K562 (cell line): ENCODE measurements at regions not wholly inside any gene's neighbourhood (a gene's known extent, or its start where the extent isn't known, plus 50 kb on each side); places are given as distances from the start of the nearest gene placed in this dataset.

ENCODE experiments used
- AFF1 ChIP-seq, 2 experiments: fragments of 450-650 bp; IDR thresholded peaks; 2 replicates each; pipeline ENCODE4 v1.6.1; 2018; ENCODE audit warnings: mild to moderate bottlenecking in 2 of 2, low read depth in 1 of 2; ENCODE audit not compliant: partially characterized antibody in 2 of 2
- ARID4B ChIP-seq: sonication (generic); formaldehyde crosslinking; IDR thresholded peaks from 2 replicates; pipeline ENCODE4 v1.8.0; 2022; ENCODE audit warnings: mild to moderate bottlenecking, missing genetic modification reagents
- ATF7 ChIP-seq: fragments of 450-650 bp; IDR thresholded peaks from 2 replicates; pipeline ENCODE4 v1.7.1; 2014; ENCODE audit warnings: mild to moderate bottlenecking, moderate library complexity
- BCLAF1 ChIP-seq, 2 experiments: fragments of 450-650 bp in 1 of 2; IDR thresholded peaks; 2 replicates each; pipeline ENCODE4 v1.6.1; 2011 to 2017; ENCODE audit warnings: low read depth in 2 of 2, antibody characterized with exemption in 1 of 2, borderline replicate concordance in 1 of 2, low read length in 1 of 2, mild to moderate bottlenecking in 1 of 2, mixed read lengths in 1 of 2; ENCODE audit not compliant: control insufficient read depth in 1 of 2
- BDP1 ChIP-seq: IDR thresholded peaks from 3 replicates; pipeline ENCODE4 v1.6.1; 2011; ENCODE audit not compliant: insufficient read length, insufficient read depth
- ETV6 ChIP-seq, 3 experiments: fragments of 150-350 bp in 1 of 3; sonication (generic) in 1 of 3; formaldehyde crosslinking in 1 of 3; IDR thresholded peaks; 2 replicates each; pipeline versions ENCODE4 v1.6.1 to v1.8.0; 2014 to 2022; ENCODE audit warnings: borderline replicate concordance in 2 of 3, low read depth in 2 of 3, antibody characterized with exemption in 1 of 3, low read length in 1 of 3, mild to moderate bottlenecking in 1 of 3, missing genetic modification reagents in 1 of 3
- HEY1 ChIP-seq: fragments of 250-450 bp; sonication (Bioruptor Pico); IDR thresholded peaks from 2 replicates; pipeline ENCODE4 v1.5.0; 2020; ENCODE audit warnings: mild to moderate bottlenecking, moderate library complexity, borderline replicate concordance
- HMG20A ChIP-seq: fragments of 450-650 bp; formaldehyde crosslinking; conservative IDR thresholded peaks from 2 replicates; pipeline ENCODE4 v1.4.0; 2020; ENCODE audit warnings: mild to moderate bottlenecking, mixed read lengths
- ILF3 ChIP-seq: fragments of 450-650 bp; IDR thresholded peaks from 2 replicates; pipeline ENCODE4 v1.6.1; 2018; ENCODE audit warnings: antibody characterized with exemption, mild to moderate bottlenecking, moderate library complexity, borderline replicate concordance
- KDM4B ChIP-seq, 2 experiments: fragments of 450-650 bp in 1 of 2; sonication (generic) in 1 of 2; IDR thresholded peaks; 2 replicates each; pipeline ENCODE4 v1.6.1; 2016 to 2017; ENCODE audit warnings: borderline replicate concordance in 2 of 2, antibody characterized with exemption in 1 of 2, low read depth in 1 of 2, mild to moderate bottlenecking in 1 of 2
- MAFK ChIP-seq: IDR thresholded peaks from 2 replicates; pipeline ENCODE4 v1.6.1; 2011; ENCODE audit warnings: low read length, improper control_type of control experiment
- MTF1 ChIP-seq: fragments of 250-450 bp; sonication (Bioruptor Pico); IDR thresholded peaks from 2 replicates; pipeline ENCODE4 v1.9.0; 2021; ENCODE audit warnings: moderate library complexity, mild to moderate bottlenecking, inconsistent platforms, borderline replicate concordance
- NRF1 ChIP-seq, 2 experiments: fragments of 450-650 bp; IDR thresholded peaks in 1 of 2; conservative IDR thresholded peaks in 1 of 2; 2 replicates each; pipeline ENCODE4 v1.6.1; 2014; ENCODE audit warnings: mild to moderate bottlenecking in 2 of 2
- PHB ChIP-seq: fragments of 250-450 bp; sonication (Bioruptor Pico); IDR thresholded peaks from 2 replicates; pipeline ENCODE4 v1.5.0; 2021
- SETDB1 ChIP-seq: IDR thresholded peaks from one replicate; pipeline ENCODE4 v1.6.1; 2012; ENCODE audit warnings: low read length, control low read depth, inconsistent platforms
- TRIM28 ChIP-seq: fragments of 450-650 bp; IDR thresholded peaks from 2 replicates; pipeline ENCODE4 v1.6.1; 2017
- ZNF384 ChIP-seq: IDR thresholded peaks from 2 replicates; pipeline ENCODE4 v1.6.1; 2012; ENCODE audit warnings: low read depth, low read length, improper control_type of control experiment

DNA sequence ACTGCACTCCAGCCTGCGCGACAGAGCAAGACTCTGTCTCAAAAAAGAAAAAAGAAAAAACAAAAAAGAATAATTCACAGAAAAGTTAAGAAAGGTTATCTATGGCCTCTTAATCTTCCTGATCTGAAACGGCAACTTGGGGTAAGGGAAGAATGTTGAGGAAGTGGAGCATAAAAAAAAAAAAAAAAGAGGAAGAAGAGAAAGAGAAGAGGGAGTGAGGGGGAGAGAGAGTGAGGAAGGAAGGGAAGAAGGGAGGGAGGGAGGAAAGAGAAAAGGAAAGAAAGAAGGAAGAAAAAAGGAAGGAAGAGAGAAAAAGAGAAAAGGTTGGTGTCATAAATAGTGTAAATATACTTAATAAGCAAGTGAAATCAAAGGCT is 68.9 kb upstream of the NCOA3 start (continued):
- peak in 1 of 2 experiments; percentile 83; a peak in 1 of 4 replicates for TF ChIP-seq BCLAF1 (IDR thresholded peaks at IDR 0.05; ENCODE audit: borderline replicate concordance in 1 of 2, control insufficient read depth in 1 of 2, low read depth in 2 of 2, low read length in 1 of 2)
- no peak for TF ChIP-seq TRIM28
- peak in 1 of 2 experiments; percentile 67 for TF ChIP-seq AFF1 (IDR thresholded peaks at IDR 0.05; ENCODE audit: low read depth in 1 of 2, partially characterized antibody in 2 of 2)
- no peak for TF ChIP-seq ILF3
- TF ChIP-seq ETV6 (IDR thresholded peaks at IDR 0.05; ENCODE audit: borderline replicate concordance in 1 of 2, low read depth in 2 of 2, low read length in 1 of 2), result peak; percentile 64 to 69; a peak in 2 of 4 replicates
- no peak for TF ChIP-seq ETV6 (CRISPR knock-in tag; IDR thresholded peaks at IDR 0.05; ENCODE audit: borderline replicate concordance)
- TF ChIP-seq ZNF384, result peak; percentile 81
- no peak for TF ChIP-seq ATF7
- TF ChIP-seq NRF1 (conservative IDR thresholded peaks at IDR 0.05 in 1 of 2, IDR thresholded peaks at IDR 0.05 in 1 of 2), result no peak
- TF ChIP-seq MTF1 (CRISPR knock-in tag), result no peak
- no peak for TF ChIP-seq BDP1
- TF ChIP-seq PHB (CRISPR knock-in tag), result no peak
- no peak for TF ChIP-seq ARID4B (CRISPR knock-in tag)
- TF ChIP-seq SETDB1, result no peak
- TF ChIP-seq HEY1 (CRISPR knock-in tag), result no peak
- TF ChIP-seq KDM4B (IDR thresholded peaks at IDR 0.05; ENCODE audit: borderline replicate concordance in 2 of 2, low read depth in 1 of 2), result no peak
- TF ChIP-seq MAFK, result no peak
- no peak for TF ChIP-seq HMG20A (CRISPR knock-in tag)
